GM18870 (cell line): ENCODE measurements at regions not wholly inside any gene's neighbourhood (a gene's known extent, or its start where the extent isn't known, plus 50 kb on each side); places are given as distances from the start of the nearest gene placed in this dataset.

ENCODE experiments used
- ATAC-seq: cut with Tn5 transposase; IDR thresholded peaks from one replicate; pipeline ENCODE4 v1.9.1; 2021; ENCODE audit warnings: moderate library complexity; ENCODE audit not compliant: unreplicated experiment

DNA sequence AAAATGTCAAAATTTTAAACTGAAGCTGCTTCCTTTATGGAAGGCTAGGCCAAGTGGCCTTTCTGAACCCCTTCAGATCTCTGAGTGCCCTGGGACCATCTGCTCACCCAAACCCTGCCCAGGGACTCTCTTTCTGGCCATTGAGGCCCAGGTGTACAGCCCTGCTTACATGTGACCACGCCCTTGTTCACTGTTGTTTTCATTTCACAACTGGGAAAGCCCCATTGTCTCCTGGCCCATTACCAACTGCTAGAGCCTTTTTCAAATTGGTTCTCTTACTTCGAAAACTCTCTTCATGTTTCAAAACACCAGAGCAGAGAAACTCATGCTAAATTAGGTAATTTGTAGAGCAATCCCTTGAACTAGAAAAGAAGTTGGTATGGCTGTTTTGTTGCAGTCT lies 219.5 kb upstream of the TANK start:
- ATAC-seq = peak; percentile 89

DNA sequence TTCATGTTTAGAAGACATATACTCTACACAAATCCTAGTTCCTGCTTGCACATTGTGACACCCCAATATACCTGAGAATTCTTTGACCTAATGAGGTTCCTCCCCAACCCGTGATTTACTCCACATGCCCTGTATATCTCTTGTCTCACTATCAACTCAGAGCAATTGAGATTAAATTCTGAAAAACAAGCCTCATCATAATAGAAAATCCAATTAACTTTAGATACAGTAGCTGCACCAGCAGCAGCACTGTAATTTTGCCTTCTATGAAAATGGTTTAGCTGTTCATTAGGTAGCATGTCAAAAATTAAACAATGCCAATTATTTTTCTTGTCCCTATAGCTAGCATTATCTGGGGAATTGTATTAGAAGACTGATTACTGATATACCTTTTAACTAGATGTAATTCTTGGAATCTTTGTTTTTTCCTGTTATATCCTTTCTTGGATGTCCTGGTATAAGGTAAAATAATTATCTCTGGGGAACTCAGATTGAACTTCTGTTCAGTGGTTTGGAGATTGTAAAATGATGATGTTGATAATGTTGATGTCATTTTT lies 218.9 kb upstream of the TANK start:
- no peak for ATAC-seq

DNA sequence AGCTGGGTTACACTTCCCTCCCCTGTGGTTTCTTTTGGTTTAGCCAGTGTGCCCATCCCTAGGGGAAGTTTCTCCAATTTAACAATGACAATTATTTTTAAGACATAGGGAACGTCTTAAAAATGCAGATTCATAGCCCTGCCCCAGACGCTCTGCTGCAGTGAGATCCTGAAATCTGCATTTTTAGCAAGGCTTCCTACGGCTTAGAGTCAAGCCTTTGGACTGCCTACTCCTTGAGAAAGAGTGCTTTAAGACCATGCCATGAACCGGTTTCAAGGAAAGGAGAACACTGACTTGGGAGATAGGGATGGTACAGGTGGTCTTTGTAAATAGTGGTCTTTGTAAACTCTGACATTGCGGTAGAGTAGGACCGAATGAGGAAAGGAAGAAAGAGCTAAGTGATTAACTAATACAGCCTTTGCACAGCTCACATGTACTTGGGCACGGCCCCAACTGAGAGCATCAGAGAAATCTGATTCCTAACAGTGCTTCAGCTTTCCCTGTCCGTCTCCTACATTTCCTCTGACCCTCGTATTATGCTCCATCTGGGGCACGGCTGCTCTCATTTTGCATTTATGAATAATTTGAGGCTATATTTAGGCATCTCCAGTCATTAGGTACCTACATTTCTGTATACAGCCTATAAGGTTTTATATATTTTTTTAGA lies 217.6 kb upstream of the TANK start:
- no peak for ATAC-seq

DNA sequence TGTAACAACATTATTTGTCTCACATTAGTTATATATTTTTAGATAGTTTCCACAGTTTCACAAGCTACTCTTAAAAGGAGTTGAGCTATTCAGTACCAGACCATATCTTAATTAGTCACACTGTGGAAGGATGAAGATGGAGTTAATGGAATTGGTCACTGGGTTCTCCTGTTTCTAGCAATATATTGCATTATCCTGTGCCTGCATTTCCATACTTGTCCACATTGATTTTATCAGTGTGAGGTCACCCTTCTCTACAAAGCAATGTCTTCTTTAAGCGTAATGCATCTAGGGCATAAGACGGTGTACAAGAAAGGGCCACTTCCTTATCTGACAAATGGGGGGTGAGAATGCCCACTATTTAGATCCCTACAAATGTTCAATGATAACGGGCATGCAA lies 216.8 kb upstream of the TANK start:
- ATAC-seq = no peak

DNA sequence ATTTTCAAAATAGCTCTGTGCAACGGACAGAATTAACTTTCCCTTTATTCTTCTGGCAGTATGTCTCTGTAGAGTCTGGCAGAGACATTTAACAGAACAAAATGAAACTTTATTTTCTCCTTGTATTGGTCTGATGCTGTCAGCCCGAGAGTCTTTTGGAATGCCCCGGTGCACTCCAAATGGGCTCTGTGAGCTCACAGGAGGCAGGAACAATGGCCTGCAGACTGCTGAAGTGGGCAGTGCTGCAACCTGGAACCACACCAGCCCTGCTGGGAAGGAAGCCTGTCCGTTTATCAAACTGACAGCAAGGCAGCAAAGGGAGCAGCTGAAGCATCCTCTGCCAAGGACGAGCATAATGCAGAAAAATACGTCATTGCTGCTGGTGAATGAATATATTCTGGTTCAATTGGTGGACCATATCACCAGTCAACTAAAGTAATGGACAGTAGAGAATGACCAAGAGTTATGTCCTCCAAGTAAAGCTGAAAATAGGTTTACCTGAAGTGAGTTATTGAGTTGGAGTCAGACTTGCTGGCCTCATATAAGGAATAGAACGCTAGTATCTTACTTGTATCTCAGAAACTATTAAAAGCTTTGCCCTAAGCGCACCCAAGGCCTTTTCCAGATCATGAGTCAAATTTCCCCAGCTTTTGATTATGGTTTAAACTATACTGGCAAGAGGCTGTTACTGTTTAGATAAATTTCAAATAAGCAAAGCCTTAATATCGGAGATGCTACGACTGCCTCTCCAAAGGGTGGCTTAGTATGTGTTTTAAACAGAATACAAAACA lies 207.6 kb upstream of the TANK start:
- no peak for ATAC-seq

DNA sequence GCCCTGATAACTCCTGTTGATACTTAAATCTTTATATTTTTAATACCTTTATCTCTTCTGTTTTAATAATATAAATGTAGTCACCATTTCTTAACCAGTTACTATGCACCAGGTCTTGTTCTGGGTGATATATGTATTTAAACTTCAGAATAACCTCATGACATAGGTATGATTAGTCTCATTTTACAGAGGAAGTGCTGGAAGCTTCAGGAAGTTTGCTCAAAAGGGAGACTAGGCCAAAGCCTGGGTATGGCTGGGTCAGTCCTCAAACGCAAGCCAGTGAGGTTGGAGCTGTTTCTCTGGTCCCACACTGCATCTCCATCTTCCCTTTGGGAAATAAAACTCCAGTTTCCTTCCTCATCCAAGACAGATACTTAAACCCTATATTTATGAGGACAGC lies 204.7 kb upstream of the TANK start:
- no peak for ATAC-seq

DNA sequence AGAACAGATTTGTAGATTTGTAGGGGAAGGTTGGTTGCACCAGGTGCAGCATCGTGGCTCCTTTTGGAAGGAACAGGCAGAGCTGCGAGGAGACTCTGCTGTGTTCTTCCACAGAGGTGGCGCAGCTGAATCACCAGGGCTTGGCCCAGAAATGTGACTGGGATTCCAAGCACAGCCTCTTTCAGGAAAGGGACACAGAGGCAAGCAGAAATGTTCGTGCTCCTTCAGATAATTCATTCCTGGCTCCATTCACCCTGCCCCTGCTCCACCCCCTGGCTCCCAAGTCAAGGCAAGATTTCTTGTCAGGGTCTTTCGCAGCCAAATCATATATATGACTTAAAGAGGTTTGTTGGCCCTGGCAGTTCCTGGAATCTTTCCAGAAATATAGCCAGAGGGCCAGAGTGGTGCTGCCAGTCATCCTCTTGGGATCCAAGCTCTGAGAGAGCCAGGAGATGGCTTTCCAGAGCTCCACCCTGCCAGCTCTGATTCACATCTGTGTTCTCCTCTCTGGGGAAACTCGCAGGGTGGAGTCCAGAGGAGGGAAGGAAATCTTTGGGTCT lies 203.9 kb upstream of the TANK start:
- no peak for ATAC-seq

DNA sequence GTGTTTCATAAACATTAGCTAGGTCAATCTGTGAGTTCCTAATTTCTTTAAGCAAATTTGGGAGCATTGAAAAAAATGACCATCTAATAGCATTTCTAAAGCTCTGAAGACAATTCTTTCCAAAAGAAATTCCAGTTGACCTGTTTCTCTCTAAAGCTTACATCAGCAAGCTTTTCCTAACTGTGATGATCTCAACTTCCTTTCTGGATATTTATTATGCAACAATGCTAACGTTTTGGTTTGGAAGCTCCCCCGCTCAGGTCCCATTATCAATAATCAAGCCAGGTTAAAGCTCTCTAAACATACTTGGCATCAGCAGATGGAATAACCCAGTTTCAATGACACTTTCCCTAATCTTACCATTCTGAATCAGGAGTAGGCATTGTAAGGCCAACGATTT lies 196.3 kb upstream of the TANK start:
- no peak for ATAC-seq

DNA sequence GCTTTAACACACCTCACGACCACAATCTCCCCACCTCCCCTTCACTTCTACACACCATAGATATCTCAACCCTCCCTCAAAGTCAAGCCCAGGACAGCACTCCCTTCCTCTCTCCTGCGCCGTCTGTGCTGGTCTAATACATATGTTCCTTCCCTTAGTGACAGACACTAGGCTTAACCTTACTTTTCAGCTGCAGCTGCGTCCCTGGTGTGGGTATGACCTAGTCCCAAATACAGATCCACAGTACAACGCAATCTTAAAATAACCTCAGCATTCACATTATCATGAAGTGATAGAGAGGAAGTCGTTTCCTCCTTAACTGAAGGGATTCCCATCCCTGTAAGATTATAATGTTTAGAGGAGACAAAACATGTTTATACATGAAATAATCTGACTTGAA lies 192.7 kb upstream of the TANK start:
- ATAC-seq = no peak

DNA sequence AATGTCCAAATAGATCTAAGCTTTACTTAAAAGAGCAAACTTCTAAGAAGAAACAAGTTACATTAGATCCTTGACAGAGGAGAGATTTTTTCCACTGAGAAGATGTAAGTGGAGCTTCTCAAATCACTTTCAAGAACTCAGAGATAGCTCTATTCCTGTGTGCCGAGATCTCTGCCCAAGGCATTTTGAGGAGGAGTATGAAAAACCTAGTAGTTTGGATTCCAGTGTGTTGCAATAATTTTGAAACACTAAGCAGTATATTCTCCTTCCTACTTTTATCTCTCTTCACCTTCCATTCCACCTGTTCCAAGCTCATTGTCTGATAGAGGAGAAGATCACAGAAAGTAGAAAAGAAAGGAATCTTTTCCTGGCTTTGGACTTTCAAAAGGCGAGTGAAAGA lies 192.0 kb upstream of the TANK start:
- no peak for ATAC-seq

DNA sequence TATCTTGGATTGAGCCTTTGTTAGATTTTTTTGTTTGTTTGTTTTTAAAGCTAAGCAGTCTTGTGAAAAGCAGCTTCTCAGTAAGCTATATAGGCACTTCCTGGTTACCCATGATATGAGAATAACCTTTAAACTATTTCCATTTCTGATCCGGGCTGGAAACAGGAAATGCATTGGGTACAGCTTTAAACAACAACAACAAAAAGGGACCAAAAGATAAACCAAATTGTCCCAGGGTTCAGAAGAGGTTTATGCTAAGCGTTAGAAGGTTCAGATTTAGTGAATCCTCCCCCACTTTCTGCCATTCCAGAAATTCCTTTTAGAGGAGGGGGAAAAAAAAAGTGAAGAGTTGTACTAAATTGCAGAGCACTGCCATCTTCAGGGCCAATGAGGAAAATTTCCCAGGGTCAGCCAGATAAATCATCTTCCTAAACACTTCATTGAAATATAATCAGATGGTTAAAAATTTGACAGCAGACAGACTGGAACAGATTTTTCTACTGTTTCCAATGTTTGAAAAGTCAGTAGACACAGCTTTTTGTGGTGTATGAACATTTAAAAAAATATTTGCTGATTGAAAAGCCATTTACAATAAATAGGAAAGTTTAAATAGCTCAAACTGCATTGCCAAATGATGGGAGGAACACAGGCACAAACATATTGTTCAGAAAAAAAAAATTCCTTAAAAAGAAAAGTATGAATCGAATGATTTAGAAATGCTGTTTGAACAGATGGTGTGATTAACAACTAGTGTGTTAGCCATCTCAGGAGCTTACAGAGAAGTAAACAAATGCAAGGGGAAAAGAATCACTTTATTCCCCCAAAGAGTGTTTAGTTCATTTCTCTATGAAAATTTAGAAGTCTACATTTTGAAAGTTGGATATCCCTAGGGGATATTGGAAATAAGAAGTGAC lies 189.9 kb upstream of the TANK start:
- ATAC-seq = no peak

DNA sequence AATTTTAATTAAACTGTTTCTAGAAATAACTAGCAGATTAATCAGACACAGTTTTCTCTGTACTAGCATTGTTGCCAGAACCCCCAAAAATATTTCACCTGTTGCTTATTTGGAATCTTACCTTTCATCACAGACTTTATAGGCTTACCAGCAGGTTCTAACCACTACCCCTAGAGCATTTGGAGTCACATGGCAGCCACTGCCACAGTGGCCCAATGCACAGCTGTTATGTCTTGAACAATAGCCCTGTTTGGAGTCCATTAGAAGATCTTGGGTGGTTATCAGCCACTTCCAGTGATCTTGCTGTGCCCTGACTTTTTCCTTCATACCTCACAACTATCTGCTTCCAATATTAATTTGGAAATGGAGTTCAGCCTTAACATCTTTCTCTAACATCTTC lies 186.2 kb upstream of the TANK start:
- ATAC-seq = no peak

DNA sequence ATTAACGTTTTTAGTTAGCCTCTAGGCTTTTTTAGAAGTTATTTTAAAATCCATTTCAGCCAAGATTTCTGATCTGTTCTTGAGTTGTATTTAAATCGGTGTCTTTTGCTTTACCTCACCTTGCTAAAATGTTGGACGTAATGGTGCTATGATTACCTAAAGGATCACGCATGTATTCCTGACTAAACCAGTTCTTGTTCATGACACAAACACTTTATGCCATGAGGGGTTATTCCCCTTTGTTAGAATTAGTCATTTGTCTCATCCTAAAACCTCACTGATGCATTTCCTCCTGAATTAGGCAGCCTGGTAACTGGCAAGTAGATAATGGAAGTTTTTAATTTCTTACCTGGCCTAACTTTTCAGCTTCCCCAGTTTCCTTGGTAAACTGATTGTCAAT lies 185.4 kb upstream of the TANK start:
- no peak for ATAC-seq

DNA sequence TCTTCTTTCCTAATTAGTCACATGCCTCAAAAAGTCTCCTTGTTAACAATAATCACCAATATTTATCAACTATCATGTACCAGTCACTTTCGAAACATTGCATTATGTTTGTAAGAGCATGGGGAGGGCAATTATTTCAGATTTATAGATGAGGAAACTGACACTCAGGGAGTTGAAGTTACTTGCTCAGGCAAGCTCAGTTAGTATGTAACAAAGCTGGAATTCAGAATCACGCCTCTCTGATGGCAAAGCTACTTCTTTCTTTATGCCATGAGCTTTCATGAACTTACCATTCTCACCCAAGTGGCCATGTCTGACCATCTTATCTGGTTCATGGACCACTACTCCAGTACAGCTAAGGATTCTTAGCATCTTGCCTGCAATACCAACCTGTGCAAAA lies 183.4 kb upstream of the TANK start:
- ATAC-seq = no peak

DNA sequence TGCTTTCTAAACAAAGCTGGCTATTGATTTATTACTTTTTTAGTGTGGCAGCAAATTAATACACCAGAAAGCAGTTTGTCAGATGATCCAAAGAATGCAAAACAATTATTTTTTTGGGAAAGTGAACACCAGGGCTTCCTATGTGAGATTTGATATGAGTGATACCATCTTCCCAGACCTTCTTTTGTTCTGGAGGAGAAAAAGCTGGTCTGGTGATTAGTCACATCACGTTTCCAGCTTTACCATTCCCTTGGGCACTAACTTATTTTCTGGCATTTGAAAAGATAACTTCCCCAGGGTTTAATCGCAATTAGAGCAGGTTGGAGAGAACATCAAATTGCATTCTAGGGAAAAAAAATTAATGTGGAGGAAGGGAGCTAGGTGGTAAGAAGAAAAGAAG lies 182.9 kb upstream of the TANK start:
- no peak for ATAC-seq

DNA sequence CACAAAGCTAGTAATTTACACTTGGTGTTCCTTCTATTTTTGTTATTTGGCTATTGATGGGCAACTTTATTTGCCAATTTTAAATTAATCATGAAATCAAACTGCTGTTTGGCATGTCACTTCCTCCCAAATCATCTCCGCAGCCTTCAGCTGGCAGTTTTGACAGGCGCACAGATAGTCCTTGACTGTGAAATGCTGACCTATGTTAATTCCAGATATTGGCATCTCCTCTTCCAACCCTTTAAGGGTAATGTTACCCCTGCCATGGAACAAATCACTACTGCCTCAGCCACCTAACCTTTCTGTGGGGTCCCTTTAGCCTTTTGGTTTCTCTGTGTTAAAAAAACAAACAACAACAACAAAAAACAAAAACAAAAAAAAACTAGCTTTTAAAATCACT lies 182.4 kb upstream of the TANK start:
- no peak for ATAC-seq

DNA sequence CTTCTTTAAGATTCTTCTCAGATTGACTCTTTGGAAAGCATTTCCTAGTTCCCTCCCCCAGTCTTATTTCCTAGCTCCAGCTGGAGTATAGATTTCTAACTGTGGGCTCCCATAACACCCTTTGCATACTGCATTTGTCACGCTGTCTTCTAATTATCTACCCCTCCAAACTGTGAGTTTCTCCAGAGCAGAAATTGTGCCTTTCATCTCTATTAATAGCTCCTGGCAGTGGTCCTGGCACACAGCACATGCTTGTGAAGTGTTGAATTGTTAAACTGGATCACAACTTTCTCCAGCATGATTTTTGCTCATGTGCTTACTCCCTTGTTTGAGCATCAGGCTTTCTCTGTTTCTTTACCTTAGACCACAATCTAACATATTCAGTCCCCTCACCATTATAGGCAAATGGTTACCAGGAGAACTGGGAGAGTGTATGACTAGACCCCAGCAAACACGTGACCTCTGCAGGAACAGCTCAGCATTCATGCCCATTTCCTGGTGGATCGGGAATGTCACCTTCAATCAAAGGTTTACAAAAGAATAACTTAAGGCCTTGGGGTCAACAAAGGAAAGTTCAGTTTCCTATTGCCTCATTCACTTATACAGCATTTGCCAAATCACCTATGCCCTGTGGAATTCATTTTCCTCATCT lies 175.7 kb upstream of the TANK start:
- no peak for ATAC-seq

DNA sequence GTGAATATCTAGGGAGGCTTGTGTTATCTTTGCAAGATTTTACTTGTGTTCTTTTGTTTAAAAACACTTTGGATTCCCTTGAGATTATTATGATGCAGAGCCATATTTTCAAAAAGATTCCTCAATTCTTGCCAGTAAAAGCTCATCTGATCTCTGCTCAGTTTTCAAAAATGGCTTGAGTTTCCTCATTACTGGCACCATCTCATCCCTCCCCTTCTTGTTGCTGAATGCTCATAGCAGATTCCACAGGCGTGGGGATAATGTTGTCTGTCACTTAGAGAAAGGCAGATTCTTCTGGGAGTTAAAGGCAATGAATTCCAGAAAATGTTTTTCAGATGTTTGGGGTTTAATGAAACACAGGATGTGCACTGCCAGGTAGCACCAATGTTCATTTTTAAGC lies 170.4 kb upstream of the TANK start:
- no peak for ATAC-seq

DNA sequence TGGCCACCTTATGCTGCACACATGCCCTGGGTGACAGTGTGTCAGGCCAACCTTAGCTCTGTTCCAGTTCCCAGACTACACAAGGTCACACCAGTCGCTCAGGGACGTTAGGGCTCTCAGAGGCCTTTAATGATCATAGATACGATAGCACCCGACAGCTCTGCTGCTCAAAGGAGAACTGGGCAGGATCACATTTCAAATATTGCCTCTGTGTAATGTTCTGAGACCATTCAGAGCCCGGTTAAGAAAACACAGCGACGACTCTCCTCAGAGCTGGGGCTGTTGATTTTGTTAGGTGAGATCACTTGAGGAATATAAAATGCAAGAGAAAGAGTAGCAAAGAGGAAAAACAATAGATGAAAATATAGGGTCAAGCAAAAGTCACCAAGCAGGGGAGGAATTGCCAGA lies 166.6 kb upstream of the TANK start:
- no peak for ATAC-seq

DNA sequence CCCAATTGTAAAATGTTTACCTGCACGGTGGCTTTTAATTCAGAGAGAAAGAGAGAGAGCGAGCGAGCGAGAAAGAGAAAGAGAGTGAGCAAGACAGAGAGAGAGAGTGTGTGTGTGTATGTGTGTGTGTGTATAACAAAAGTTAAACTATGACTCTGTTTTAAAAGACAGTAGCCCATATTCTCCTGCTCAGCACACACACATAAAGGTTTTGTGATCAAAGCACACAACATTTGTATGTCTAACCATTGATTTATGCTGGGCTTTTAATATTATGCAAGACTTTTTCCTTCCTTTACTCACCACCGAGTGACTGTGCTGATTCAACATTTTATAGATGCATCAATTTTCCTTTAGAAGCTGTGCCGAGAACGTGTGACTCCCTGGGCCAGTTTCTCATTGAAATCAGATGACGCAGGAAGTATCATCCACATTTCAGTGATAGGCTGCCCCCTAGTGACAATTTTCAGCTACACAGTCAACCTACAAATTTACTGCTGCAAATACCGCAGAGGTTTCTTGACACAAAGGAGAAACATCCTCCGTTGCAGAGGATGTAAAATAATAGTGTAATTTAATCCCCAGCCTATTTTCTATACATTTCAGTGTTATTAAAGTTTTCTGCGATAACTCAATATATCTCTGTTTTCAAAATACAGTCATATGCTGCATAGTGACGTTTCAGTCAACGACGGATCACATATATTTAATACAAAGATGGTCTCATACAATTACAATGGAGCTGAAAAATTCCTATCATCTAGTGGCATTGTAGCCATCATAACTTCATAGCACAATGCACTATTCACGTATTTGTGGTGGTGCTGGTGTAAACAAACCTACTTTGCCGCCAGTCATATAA lies 165.9 kb upstream of the TANK start:
- ATAC-seq = peak; percentile 77
